ENCODE measurements at regions not wholly inside any gene's neighbourhood (a gene's known extent, or its start where the extent isn't known, plus 50 kb on each side); places are given as distances from the start of the nearest gene placed in this dataset.

- TF ChIP-seq POLR2A (IDR thresholded peaks at IDR 0.05) = no peak
- TF ChIP-seq CTCF (IDR thresholded peaks at IDR 0.05 in 4 of 5, conservative IDR thresholded peaks at IDR 0.05 in 1 of 5) = no peak
Observed at GRCh38 chr2:128377071-128377910, 58.6 kb upstream of the HS6ST1 start.
